ENCODE measurements at regions not wholly inside any gene's neighbourhood (a gene's known extent, or its start where the extent isn't known, plus 50 kb on each side); places are given as distances from the start of the nearest gene placed in this dataset.
"Not testable (repeated sequence)": the region's sequence is repeated elsewhere in the genome, so short reads cannot be mapped to it uniquely, and the experiment has no call there.

GRCh38 chr4:57351731-57352130 is 241.5 kb upstream of the IGFBP7 start:
- Histone ChIP-seq H3K9me2 (replicated peaks; ENCODE audit: control insufficient read depth, low read length) (no peaks in the 10 kb centered on the region), H3K4me2 (ENCODE audit: low read length) (no peak overlapping the region)

GRCh38 chr4:57344296-57344695 is 234.1 kb upstream of the IGFBP7 start:
- Histone ChIP-seq H3K36me3 (ENCODE audit: control insufficient read depth, low read length) (no peaks in the 10 kb centered on the region), H3F3A (ENCODE audit: control insufficient read depth, insufficient read depth) (no peaks in the 10 kb centered on the region), H3K79me2 (ENCODE audit: control insufficient read depth, low read length) (no peaks in the 10 kb centered on the region), H3K27ac (ENCODE audit: low read depth, low read length) (no peak overlapping the region), H3K4me2 (ENCODE audit: low read length) (no peak overlapping the region), H3K9me3 (ENCODE audit: control insufficient read depth, insufficient read depth, low read length) (no peaks in the 10 kb centered on the region), H3K4me3 (ENCODE audit: low read length) (no peak overlapping the region), H3K9me2 (replicated peaks; ENCODE audit: control insufficient read depth, low read length) (no peaks in the 10 kb centered on the region), H3K4me1 (ENCODE audit: control insufficient read depth, low read length) (no peaks in the 10 kb centered on the region), H4K20me1 (ENCODE audit: control insufficient read depth, insufficient read depth, low read depth, low read length) (no peaks in the 10 kb centered on the region), H3K27me3 (ENCODE audit: control insufficient read depth, low read length) (no peaks in the 10 kb centered on the region)
- TF ChIP-seq CTCF (IDR thresholded peaks at IDR 0.05; ENCODE audit: low read depth, low read length, poor library complexity, severe bottlenecking) (no peak), EZH2phosphoT487 (IDR thresholded peaks at IDR 0.05; ENCODE audit: borderline replicate concordance, low read length) (no peak)

More at GRCh38 chr4:57351731-57352130, 241.5 kb upstream of the IGFBP7 start:
- H3K27me3 ChIP-seq (ENCODE audit: control insufficient read depth, low read length) = no peaks in the 10 kb centered on the region
- no peaks in the 10 kb centered on the region for H3K9me3 ChIP-seq (ENCODE audit: control insufficient read depth, insufficient read depth, low read length)
- no peaks in the 10 kb centered on the region for H3K4me1 ChIP-seq (ENCODE audit: control insufficient read depth, low read length)
- no peaks in the 10 kb centered on the region for H3F3A ChIP-seq (ENCODE audit: control insufficient read depth, insufficient read depth)
- no peaks in the 10 kb centered on the region for H3K79me2 ChIP-seq (ENCODE audit: control insufficient read depth, low read length)
- H3K36me3 ChIP-seq (ENCODE audit: control insufficient read depth, low read length) = no peaks in the 10 kb centered on the region
- no peaks in the 10 kb centered on the region for H4K20me1 ChIP-seq (ENCODE audit: control insufficient read depth, insufficient read depth, low read depth, low read length)
- no peak overlapping the region for H3K4me3 ChIP-seq (ENCODE audit: low read length)
- H3K27ac ChIP-seq (ENCODE audit: low read depth, low read length) = no peak overlapping the region
- TF ChIP-seq CTCF (IDR thresholded peaks at IDR 0.05; ENCODE audit: low read depth, low read length, poor library complexity, severe bottlenecking) = no peak
- TF ChIP-seq EZH2phosphoT487 (IDR thresholded peaks at IDR 0.05; ENCODE audit: borderline replicate concordance, low read length) = no peak

GRCh38 chr4:57342411-57342810 is 232.2 kb upstream of the IGFBP7 start:
- Histone ChIP-seq H3F3A (ENCODE audit: control insufficient read depth, insufficient read depth) (no peaks in the 10 kb centered on the region), H3K27ac (ENCODE audit: low read depth, low read length) (no peak overlapping the region), H3K36me3 (ENCODE audit: control insufficient read depth, low read length) (no peaks in the 10 kb centered on the region), H3K27me3 (ENCODE audit: control insufficient read depth, low read length) (no peaks in the 10 kb centered on the region), H4K20me1 (ENCODE audit: control insufficient read depth, insufficient read depth, low read depth, low read length) (no peaks in the 10 kb centered on the region), H3K4me1 (ENCODE audit: control insufficient read depth, low read length) (no peaks in the 10 kb centered on the region), H3K9me2 (replicated peaks; ENCODE audit: control insufficient read depth, low read length) (no peaks in the 10 kb centered on the region), H3K4me3 (ENCODE audit: low read length) (no peak overlapping the region), H3K9me3 (ENCODE audit: control insufficient read depth, insufficient read depth, low read length) (no peaks in the 10 kb centered on the region), H3K79me2 (ENCODE audit: control insufficient read depth, low read length) (no peaks in the 10 kb centered on the region), H3K4me2 (ENCODE audit: low read length) (no peak overlapping the region)
- TF ChIP-seq CTCF (IDR thresholded peaks at IDR 0.05; ENCODE audit: low read depth, low read length, poor library complexity, severe bottlenecking) (no peak), EZH2phosphoT487 (IDR thresholded peaks at IDR 0.05; ENCODE audit: borderline replicate concordance, low read length) (no peak)

GRCh38 chr4:57338861-57339260 is 228.7 kb upstream of the IGFBP7 start:
- not testable (repeated sequence) for H3K9me3 ChIP-seq (ENCODE audit: control insufficient read depth, insufficient read depth, low read length); H3K4me3 ChIP-seq (ENCODE audit: low read length)

More at GRCh38 chr4:57338861-57339260, 228.7 kb upstream of the IGFBP7 start:
- not testable (repeated sequence) for H4K20me1 ChIP-seq (ENCODE audit: control insufficient read depth, insufficient read depth, low read depth, low read length); H3K27ac ChIP-seq (ENCODE audit: low read depth, low read length); H3F3A ChIP-seq (ENCODE audit: control insufficient read depth, insufficient read depth); H3K9me2 ChIP-seq (replicated peaks; ENCODE audit: control insufficient read depth, low read length); H3K36me3 ChIP-seq (ENCODE audit: control insufficient read depth, low read length); H3K79me2 ChIP-seq (ENCODE audit: control insufficient read depth, low read length); H3K4me1 ChIP-seq (ENCODE audit: control insufficient read depth, low read length); H3K27me3 ChIP-seq (ENCODE audit: control insufficient read depth, low read length); H3K4me2 ChIP-seq (ENCODE audit: low read length)

Data from DOHH2 (cell line).